Ishikawa (cell line): ENCODE measurements at regions not wholly inside any gene's neighbourhood (a gene's known extent, or its start where the extent isn't known, plus 50 kb on each side); places are given as distances from the start of the nearest gene placed in this dataset.

Experiments used
- CEBPB ChIP-seq: IDR thresholded peaks from 2 replicates; pipeline ENCODE4 v1.6.1; 2012
- CREB1 ChIP-seq: IDR thresholded peaks from 2 replicates; pipeline ENCODE4 v1.6.1; 2012; ENCODE audit warnings: low read depth
- EGR1 ChIP-seq: IDR thresholded peaks from 2 replicates; pipeline ENCODE4 v1.6.1; 2012
- EP300 ChIP-seq: IDR thresholded peaks from 2 replicates; pipeline ENCODE4 v1.6.1; 2012; ENCODE audit warnings: borderline replicate concordance
- FOXM1 ChIP-seq: IDR thresholded peaks from 2 replicates; pipeline ENCODE4 v1.6.1; 2012; ENCODE audit warnings: low read depth, borderline replicate concordance
- NFIC ChIP-seq: IDR thresholded peaks from 2 replicates; pipeline ENCODE4 v1.6.1; 2012
- RAD21 ChIP-seq: IDR thresholded peaks from 2 replicates; pipeline ENCODE4 v1.6.1; 2012; ENCODE audit warnings: low read depth
- TAF1 ChIP-seq: IDR thresholded peaks from 2 replicates; pipeline ENCODE4 v1.6.1; 2012; ENCODE audit warnings: low read depth, mild to moderate bottlenecking
- TCF12 ChIP-seq: IDR thresholded peaks from 2 replicates; pipeline ENCODE4 v1.6.1; 2012; ENCODE audit warnings: low read depth
- TEAD4 ChIP-seq: IDR thresholded peaks from 2 replicates; pipeline ENCODE4 v1.6.1; 2012
- YY1 ChIP-seq: IDR thresholded peaks from 2 replicates; pipeline ENCODE4 v1.6.1; 2012; ENCODE audit warnings: low read depth
- ZBTB7A ChIP-seq: IDR thresholded peaks from 2 replicates; pipeline ENCODE4 v1.6.1; 2012; ENCODE audit warnings: low read depth
- TF ChIP-seq, protein P1 (sequence below): IDR thresholded peaks from 2 replicates; pipeline ENCODE4 v1.6.1; 2012
- TF ChIP-seq, protein P2 (sequence below): IDR thresholded peaks from 2 replicates; pipeline ENCODE4 v1.6.1; 2012
- TF ChIP-seq, protein P3 (sequence below): IDR thresholded peaks from 2 replicates; pipeline ENCODE4 v1.6.1; 2012; ENCODE audit warnings: low read depth, mild to moderate bottlenecking

DNA sequence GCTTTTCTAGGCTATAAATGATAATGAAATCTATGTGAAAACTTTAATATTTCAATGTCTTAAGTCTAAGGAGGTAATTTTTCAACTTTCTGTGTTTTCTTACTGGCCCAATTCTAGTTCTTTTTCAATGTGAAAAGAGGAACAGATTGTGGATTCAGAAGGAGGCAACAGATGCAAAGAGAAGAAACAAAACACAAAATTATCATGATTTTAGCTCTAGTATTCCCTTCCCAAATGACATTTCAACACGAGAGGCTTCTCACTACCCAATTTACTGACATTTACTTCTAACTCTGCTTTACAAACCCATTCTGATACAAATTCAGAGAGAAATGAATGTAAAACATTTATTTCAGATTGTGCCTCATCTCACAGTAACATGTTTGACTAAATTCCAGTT lies 169.4 kb downstream of the WT1 start:
- TF ChIP-seq TEAD4 (no peak), EP300 (no peak), RAD21 (no peak), TCF12 (no peak), YY1 (no peak), TAF1 (no peak), ZBTB7A (no peak)
- TF ChIP-seq, protein P1, sequence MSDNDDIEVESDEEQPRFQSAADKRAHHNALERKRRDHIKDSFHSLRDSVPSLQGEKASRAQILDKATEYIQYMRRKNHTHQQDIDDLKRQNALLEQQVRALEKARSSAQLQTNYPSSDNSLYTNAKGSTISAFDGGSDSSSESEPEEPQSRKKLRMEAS: no peak
- TF ChIP-seq, protein P2, sequence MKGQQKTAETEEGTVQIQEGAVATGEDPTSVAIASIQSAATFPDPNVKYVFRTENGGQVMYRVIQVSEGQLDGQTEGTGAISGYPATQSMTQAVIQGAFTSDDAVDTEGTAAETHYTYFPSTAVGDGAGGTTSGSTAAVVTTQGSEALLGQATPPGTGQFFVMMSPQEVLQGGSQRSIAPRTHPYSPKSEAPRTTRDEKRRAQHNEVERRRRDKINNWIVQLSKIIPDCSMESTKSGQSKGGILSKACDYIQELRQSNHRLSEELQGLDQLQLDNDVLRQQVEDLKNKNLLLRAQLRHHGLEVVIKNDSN: no peak

DNA sequence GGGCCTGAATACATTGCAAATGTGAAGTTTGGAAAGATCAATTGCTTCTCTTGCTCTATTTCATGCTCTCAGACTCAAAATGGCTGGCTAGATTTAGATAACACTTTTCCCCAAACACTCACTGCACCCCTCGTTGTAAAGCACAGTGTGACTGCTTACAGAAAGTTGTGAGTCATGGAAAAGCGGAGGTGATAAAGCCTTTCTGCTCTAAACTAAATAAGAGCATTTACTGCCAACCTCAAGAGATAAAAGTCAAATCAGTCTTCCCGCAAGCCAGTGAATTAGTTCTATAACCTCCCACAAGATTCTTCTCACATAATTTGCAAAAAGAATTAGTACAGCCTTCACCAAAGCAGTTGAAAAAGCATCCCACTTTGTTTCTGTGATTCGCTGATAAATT lies 168.7 kb downstream of the WT1 start:
- TF ChIP-seq ZBTB7A: no peak
- TF ChIP-seq, protein P3, sequence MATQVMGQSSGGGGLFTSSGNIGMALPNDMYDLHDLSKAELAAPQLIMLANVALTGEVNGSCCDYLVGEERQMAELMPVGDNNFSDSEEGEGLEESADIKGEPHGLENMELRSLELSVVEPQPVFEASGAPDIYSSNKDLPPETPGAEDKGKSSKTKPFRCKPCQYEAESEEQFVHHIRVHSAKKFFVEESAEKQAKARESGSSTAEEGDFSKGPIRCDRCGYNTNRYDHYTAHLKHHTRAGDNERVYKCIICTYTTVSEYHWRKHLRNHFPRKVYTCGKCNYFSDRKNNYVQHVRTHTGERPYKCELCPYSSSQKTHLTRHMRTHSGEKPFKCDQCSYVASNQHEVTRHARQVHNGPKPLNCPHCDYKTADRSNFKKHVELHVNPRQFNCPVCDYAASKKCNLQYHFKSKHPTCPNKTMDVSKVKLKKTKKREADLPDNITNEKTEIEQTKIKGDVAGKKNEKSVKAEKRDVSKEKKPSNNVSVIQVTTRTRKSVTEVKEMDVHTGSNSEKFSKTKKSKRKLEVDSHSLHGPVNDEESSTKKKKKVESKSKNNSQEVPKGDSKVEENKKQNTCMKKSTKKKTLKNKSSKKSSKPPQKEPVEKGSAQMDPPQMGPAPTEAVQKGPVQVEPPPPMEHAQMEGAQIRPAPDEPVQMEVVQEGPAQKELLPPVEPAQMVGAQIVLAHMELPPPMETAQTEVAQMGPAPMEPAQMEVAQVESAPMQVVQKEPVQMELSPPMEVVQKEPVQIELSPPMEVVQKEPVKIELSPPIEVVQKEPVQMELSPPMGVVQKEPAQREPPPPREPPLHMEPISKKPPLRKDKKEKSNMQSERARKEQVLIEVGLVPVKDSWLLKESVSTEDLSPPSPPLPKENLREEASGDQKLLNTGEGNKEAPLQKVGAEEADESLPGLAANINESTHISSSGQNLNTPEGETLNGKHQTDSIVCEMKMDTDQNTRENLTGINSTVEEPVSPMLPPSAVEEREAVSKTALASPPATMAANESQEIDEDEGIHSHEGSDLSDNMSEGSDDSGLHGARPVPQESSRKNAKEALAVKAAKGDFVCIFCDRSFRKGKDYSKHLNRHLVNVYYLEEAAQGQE: no peak
- TF ChIP-seq TAF1: no peak
- no peak for TF ChIP-seq EP300
- TF ChIP-seq EGR1: no peak
- TF ChIP-seq CEBPB: no peak
- TF ChIP-seq YY1: no peak
- no peak for TF ChIP-seq CREB1
- no peak for TF ChIP-seq TEAD4
- TF ChIP-seq NFIC: no peak
- TF ChIP-seq, protein P2: no peak
- TF ChIP-seq RAD21: no peak
- TF ChIP-seq, protein P1: no peak
- TF ChIP-seq FOXM1: no peak

DNA sequence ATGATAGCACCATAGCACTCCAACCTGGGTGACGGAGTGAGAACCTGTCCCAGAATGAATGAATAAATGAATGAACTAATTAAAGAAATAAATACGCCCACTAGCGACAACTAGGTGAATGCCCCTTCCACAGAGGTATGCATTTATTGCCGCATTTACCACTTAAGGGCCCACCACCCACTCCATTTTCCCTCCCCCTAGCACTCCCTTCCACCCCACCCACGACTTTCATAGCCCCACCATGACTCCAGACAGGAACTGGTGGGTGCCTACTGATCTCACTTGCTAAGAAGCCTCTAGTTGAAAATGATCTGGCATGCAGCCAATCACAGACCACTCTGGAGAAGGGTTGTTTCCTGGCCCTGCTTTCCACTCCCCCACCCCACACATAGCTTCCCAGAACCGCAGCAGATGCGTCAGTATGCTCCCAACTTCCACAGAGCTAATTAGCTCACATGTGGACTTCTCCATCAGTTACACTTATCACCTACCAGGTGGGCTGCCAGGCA lies 167.6 kb downstream of the WT1 start:
- TF ChIP-seq TCF12: no peak
- TF ChIP-seq CREB1: no peak
- TF ChIP-seq, protein P2: no peak
- TF ChIP-seq NFIC: no peak
- TF ChIP-seq FOXM1: no peak
- TF ChIP-seq EP300: no peak
- TF ChIP-seq TAF1: no peak
- TF ChIP-seq TEAD4: no peak

DNA sequence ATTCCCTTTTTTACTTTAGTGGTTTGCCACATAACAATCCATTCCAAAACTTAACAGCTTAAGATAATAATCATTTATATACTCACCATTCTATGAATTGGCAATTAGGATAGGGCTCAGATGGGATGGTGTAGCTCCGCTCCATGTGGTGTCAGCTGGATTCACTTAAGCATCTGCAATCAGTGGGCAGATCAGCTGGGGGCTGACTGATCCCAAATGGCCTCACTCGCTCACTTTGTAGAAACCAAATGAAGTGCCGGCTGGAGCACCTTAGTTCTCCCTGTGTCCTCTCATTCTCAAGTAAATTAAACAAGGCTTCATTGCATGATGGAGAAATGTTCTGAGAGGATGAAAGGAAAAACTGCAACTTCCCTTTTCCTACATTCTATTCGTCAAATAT lies 161.4 kb downstream of the WT1 start:
- TF ChIP-seq, protein P1: no peak
- TF ChIP-seq TAF1 (no peak), EP300 (no peak), TEAD4 (no peak), EGR1 (no peak), RAD21 (no peak), CEBPB (no peak), TCF12 (no peak), ZBTB7A (no peak), CREB1 (no peak), YY1 (no peak), NFIC (no peak), FOXM1 (no peak)
- TF ChIP-seq, protein P2: no peak
- TF ChIP-seq, protein P3: no peak

DNA sequence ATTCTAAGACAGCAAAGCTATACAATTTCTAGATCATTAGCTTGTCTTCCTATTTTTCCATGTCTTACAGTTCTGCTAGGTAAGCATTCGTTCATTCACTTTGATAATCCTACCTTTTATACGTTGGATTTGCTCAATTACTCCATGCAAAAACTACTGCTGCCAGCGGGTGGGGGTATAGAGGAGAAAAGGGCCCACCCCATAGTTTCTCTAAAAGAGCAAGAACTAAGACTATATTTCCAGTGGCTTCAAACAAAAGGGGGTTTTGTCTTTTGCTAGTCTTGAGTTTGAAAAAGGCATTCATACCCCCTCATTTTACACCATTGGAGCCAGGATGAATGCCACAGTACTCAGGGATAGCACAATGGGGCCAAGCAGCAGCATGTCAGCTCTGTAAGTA lies 155.7 kb downstream of the WT1 start:
- TF ChIP-seq, protein P1: no peak
- TF ChIP-seq YY1 (no peak), ZBTB7A (no peak), FOXM1 (no peak), TEAD4 (no peak), NFIC (no peak), CEBPB (no peak), TAF1 (no peak), CREB1 (no peak), EP300 (no peak), EGR1 (no peak), TCF12 (no peak)
- TF ChIP-seq, protein P2: no peak
- TF ChIP-seq, protein P3: no peak
